Inflammatory macrophage treated with lipopolysaccharide for 1 hour (primary cell): ENCODE measurements at regions not wholly inside any gene's neighbourhood (a gene's known extent, or its start where the extent isn't known, plus 50 kb on each side); places are given as distances from the start of the nearest gene placed in this dataset.
"Not testable (repeated sequence)": the region's sequence is repeated elsewhere in the genome, so short reads cannot be mapped to it uniquely, and the experiment has no call there.

Source experiments
- DNase-seq, 2 donors: peaks; one replicate each; pipeline ENCODE4 v3.0.0-alpha.2; 2020 to 2022

- DNase-seq = no peak
These were observed 70.4 kb upstream of the RASEF start for GRCh38 chr9:83133316-83133715.

DNA sequence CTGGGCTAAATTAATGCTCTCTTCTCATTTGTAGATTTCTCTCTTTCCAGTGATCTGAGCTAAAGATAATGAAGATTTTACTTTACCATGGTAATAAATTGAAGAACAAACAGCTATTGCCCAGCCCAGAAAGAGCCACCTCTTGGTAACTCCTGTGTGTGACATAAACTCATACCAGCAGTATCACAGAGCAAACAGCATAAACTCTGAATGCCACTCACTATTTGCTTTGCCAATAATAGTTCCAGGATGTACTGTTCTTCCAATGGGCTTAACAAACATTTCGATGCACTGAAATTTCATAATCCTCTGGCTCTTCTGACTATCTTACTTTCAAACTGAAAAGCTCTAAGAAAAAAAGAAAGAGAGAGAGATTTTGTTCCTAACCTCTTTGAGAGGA lies 69.8 kb upstream of the RASEF start:
- DNase-seq = no peak

DNA sequence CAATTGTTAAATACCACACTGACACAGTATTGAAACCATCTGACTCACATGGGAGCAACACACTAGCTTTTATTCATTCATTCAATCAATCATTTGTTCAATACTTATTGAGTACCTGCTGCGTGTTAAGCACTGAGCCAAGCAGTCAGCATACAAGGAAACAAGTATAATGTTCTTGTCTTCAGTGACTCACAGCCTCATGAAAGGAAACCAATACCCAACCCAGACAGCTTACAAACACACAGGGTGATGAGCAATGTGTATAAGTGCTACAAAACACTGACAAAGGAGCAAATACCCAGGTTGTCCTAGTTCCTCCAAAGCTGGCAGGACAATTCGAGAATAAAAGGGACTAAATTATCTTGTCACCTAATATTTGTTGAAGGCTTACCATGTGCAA lies 67.6 kb upstream of the RASEF start:
- DNase-seq = no peak

DNA sequence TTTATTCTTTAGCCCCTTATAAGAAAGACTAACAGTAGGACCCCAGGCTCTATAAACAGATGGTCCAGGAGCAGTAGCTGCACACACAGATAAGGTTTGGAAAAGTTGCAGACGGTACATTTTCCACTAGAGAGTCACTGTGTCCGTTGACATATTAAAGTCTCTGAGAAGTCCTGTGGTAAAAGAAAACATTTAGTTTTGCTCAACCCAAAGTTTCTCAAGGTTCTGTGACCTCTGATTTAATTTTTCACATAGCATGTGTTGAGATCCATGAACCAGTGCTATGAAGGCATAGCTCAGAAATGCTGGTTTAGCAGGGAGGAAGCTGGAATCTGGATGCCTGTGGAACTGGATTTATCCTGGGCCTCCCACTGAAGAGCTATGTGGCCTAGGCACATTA lies 62.7 kb upstream of the RASEF start:
- no peak for DNase-seq

DNA sequence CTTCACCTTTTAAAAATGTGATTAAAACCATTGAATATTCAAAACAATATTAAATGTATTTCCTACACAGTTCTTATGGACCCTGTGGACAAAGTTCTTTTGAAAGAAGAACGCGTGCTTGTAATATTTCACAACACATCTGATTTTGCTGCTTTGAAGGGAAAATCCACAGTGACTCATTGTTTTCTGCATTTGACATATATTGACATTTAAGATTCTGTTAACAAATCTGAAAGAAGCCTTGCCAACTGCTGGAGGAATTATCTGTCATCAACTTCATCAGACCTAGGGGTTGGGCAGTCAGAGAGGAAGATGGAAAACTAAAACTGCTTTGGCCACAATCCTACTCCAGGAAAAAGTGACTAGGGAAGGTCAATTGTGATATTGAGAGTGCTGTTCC lies 56.9 kb upstream of the RASEF start:
- no peak for DNase-seq

DNA sequence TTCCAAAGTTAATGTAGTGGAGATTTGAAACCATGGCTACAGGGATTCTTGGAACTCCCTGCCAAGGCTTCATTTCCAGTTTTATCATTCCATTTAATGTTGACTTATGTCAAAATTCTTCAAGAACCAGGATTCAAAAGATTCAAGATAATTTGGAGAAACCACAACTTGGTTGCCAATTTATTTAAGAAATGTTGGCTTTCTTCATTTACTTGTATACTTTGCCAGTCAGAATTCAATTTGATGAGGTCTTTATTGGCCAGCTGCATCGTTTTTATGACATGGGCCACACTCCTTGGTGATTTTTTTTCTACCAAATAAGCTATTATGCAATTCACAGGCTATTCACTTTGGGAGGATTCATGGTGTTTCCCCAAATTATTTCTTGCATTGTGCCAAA lies 53.1 kb upstream of the RASEF start:
- DNase-seq = no peak

- not testable (repeated sequence) for DNase-seq
These were observed 50.5 kb upstream of the RASEF start for GRCh38 chr9:83113445-83113844.
